Amniotic epithelial cell (primary cell): ENCODE measurements at regions not wholly inside any gene's neighbourhood (a gene's known extent, or its start where the extent isn't known, plus 50 kb on each side); places are given as distances from the start of the nearest gene placed in this dataset.

Experiments
- DNase-seq: peaks from one replicate; pipeline ENCODE4 v3.0.0-alpha.2; 2010; ENCODE audit warnings: low read depth

DNA sequence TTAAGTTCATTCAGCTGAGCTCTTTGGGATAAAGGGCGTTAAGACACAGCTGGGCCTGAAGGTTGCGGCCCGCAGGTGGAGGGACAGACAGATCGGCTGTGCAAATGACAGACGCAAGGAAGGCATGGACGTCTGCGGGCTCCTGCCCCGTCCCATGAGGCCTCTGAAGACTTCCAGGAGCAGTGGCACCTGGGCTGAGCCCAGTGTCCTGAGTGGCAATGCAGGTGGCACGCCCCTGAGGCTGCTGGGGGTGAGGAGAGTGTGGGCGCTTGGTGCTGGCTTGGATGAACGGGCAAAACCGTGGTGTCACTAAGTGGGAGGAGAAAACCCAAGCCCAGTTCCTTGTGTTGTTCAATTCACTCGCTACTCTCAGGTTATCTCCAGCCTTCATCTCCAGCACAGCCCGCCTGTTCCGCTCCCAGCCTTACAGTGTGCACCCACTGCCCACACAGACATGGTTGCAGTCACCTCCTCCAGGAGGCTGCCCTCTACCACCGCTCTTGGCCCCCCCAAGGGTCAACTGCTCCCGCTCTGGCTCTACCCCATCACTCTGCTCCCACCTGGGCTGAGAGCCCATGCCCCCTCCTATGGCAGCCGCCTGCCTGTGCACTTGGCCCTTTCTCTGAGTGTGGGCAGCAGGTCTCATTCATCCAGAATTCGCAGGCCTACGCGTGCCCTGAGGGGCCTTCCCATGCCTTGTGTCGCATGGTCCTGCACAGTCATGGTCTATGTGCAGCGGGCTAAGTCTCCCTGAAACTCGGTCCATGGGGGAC is 50.3 kb downstream of the PTGR3 start:
- no peak for DNase-seq

DNA sequence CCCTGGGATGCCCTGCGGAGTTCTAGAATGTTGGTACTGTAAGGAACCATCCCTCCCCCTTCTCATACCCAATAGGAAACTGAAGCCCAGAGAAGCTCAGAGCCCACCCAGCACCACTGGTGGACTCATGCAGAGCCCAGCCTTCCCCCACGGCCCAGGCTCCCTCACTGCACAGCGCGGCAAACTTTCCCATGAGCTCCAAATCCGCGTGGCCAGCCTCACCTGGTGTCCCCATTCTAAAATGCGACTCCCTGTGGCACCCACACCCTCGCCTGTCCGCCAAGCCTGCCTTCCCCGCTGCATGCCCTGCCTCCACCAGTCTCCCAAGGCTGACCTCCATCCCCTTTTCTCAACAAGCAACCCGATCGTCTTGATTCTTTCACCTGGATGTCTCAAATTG is 51.1 kb downstream of the PTGR3 start:
- no peak for DNase-seq

DNA sequence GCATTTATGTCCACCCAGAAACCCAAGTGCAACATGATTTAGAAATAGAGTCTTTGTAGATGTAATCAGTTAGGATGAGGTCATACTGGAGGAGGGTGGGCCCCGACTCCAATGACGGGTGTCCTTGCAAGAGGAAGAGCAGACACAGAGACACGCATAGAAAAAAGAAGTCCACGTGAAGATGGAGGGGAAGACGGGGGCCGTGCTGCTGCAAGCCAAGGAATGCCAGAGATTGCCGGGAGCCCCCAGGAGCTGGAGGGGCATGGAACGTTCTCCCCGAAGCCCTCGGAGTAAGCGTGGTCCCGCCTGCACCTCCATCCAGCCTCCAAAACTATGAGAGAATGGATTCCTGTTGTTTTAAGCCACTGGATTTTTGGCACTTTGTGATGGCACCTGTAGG is 51.6 kb downstream of the PTGR3 start:
- no peak for DNase-seq

DNA sequence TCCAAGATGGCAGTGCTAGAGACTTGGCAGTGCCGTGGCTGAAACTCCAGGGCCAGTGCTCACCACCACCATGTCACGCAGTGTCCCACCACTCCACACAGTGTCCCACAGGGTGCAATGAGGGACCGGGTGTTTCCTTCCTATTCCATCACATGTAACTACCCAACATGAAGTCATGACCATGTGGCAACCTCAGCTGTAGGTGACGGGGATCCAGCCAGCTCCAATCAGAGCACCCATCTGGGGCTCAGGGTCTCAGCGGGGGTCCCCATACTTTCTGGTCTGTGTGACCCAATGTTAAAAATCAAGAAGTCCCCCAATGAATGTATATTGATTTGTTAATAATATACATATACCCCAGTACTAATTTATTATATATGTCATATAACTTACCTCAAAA is 52.1 kb downstream of the PTGR3 start:
- DNase-seq, result no peak

DNA sequence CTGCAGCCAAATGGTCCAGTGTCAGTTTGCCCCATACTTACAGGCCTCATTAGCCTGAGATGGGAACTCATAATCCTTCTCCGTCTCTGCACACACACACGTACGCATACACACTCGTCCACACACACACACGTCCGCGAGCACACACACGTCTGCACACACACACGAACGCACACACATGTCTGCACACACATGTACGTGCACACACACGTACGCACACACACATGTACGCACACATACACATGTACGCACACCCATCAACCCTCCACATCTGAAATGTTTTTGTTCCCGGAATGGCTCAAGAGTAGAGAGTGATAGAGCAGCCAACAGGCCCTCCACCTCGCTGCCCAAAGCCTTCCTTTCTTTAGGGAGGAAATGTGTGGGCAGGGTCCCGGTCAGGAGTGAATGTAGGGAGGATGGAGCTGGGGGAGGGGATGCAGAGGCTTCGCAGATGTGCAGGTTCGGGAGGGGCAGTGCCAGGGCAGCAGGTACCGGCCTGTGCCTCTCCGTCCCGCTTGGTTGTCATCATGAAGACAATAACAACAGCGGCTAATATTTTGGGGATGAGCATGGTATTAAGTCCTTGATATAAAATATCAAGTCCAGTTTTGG is 52.7 kb downstream of the PTGR3 start:
- DNase-seq, result no peak

DNA sequence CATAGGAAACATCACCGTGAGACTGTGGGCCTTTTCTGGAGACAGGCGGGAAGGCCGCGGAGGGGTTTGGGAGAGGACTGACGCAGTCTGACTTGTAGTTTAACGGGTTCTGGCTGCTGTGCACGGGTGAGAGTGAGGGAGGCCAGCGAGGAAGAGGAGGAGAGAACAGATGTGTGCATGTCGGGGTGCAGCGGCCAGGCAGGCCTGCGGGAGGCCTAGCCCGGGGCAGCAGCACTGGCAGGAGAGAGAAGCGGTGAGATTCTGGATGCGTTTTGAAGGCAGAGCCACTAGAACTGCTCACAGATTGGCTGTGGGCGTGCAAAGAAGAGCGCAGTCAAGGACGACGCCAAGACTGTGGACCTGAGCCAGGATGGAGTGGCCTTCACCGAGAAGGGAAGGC is 53.9 kb downstream of the PTGR3 start:
- no peak for DNase-seq

DNA sequence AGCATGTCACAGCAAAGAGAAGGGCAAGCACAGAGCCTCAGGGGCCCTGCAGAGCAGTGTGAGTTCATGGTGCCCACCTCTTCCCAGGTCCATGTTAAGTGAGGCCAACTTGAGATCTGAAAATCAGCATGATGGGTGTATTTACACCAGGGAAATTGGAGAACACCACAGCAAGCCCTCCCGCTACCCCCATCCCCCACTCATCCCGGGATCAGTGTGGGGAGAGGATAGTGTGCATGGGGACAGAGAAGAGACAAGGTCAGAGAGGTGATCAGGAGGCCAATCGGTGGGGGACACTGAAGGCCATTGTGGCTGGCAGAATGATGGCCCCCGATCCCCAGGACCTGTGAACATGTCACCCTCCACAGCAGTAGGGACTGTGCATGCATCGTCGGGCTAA is 54.7 kb downstream of the PTGR3 start:
- DNase-seq, result no peak

DNA sequence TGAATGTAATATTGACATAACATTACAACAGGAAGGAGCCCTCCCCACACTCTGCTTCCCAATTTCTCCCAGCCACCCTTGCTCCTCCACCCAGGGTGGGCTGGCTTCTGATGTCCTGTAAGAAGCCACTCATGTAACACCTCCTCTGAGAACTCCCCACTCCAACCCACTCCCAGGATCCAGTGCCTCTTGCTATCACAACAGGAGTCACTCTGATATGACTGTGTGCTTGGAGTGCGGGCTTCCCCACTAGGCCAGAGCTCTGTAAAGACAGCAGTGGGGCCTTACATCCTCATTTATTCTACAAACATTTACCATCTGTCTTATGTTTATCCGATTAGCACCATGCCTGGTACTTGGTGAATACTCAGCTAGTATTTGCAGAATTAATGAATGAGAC is 65.1 kb downstream of the PTGR3 start:
- DNase-seq, result no peak

DNA sequence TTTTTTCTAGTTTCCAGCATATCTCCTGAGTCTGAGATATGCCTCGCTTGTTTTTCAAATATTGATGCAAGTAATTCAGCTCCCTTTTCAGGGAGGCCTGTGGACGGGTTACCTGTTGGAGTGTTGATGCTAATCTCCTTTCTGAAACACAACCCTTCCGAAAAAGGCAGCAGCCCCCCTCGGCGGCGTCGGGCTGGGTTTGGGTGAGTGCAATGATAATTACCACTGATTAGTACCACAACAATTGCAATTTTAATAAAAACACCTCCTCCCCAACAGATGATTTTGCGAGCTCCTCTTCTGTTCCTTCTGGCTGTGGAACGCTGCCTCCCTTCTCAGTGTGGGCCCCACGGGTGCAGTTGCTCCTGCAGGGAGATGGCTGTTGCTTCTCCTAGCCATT is 66.3 kb downstream of the PTGR3 start:
- no peak for DNase-seq

DNA sequence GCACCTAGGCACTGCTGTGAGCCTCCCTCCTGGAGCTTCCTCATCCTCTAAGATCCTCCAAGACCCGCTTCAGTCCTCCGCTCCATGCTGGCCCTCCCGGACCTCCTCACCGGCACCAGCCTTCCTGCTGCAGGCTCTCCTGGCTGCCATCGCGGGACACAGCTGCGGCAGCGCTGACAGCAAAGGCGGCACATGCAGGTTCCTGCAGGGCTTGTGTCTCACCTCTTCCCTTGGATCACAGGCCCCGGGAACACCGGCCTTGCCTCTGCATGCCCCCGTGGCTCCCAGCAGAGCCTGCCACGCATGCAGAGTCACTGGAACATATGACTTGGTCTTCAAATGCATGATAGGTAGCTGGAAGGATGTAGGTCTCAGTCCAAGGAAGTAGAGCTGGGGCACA is 67.2 kb downstream of the PTGR3 start:
- DNase-seq, result no peak

DNA sequence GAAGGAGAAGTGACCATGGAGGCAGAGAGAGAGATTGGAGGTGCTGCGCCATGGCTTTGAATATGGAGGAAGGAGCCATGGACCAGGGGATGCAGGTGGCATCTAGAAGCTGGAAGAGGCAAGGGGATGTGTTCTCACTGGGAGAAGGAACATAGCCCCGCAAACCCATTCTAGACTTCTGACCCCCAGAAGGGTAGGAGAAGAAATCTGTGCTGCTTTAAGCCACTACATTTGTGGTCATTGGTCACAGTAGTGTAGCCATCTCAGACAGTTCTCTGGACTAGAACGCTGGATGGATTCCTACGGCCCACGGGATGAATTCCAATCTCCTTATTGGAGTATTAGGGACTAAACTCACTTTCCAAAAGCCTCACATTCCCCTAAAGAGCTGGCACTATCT is 67.8 kb downstream of the PTGR3 start:
- no peak for DNase-seq

DNA sequence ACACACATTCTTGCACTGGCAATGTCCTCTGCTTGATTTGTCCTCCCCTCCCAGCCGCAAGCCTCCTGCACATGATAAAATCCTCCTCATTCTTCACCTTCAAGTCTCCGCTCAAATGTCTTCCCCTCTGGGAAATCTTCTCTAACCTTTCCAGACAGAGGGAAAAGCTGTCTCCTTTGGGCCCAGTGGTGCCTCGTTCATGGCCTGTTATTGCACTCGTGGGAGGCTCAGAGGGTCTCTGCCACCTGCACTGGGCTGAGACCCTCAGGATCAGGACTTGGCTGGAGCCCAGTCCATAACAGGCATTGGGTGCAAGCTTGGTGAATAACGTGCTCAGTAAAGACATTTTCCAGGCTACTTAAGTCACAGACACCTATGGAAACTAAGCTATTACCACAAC is 68.6 kb downstream of the PTGR3 start:
- DNase-seq, result no peak

DNA sequence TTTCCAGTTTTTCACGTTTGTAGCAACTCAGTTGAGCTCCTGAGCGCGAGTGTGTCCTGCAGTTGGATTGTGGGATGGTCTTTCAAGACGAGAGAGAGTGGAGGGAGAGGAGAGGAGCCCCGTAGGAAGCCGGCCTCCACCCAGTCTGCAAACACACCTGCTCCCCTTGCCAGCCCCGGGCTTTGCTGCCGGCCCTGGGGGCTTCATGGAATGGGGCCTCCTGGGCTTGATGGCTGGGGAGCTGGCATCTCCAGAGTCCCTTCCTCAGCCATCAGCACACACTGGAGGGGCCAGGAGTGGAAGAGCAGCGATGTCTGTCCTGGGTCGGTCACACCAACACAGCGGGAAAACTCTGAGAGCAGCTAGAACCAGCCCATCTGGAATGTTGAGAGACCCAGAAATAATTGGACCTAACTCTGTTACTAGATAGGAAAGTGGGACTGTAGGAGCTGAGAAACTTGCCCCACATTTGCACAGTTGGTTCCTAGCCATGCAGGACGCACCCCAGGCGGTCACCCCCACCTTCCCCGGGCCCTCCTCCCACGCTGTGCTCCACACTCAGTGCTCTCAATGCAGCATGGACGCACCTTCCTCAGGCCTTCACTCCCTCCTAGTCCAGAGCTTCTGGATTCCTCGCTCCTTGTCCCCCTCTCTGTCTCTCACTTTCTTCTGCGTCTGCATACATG is 69.6 kb downstream of the PTGR3 start:
- DNase-seq, result no peak

DNA sequence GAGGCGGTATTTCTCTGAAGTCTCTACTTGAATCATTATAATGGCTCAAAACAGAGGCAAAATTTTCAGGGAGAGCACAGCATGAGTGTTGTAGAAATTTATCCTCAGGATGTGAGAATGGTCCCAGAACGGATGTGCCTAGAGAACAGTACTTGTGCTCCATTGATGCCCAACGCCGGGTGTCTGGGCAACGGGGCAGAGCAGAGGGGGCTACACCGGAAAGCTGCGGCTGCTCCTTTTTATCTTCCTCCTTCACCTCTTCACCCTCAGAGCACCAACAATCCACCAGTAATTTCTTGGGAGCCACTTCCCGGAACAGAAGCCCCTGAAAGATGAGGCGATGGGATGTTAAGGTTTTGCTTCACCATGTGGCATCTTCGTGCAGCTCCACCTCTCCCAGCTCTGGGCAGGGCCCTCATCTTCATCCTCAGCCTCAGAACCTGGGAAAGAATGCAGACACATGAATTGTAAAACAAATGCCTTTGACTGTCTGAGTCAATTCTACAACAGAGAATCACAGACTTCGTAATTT is 71.5 kb downstream of the PTGR3 start:
- DNase-seq, result no peak

DNA sequence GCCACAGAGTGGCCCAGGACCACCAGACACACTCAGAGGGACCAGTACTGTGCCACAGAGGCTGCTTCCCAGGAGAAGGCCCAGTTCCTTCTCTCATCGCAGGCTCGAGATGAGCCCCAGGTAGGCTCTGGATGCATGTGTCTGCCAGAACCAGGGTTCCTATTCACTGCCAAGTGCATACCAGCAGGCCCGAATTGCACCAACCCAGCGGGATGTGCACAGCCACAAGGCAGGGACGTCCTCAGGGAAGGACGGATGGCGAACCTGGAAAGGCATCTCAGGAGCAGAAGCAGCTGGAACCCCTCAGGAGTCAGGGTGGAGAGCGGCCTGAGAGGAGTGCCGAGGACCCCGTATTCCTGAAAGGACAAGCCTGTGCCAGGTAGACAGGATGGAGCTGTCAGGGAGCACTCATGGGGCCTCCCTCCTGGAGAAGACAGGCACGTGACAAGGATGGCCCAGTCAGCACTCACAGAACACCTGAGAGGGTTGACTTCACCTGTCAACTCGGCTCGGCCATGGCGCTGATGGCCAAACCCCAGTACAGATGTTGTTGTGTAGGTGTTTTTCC is 73.7 kb downstream of the PTGR3 start:
- no peak for DNase-seq

DNA sequence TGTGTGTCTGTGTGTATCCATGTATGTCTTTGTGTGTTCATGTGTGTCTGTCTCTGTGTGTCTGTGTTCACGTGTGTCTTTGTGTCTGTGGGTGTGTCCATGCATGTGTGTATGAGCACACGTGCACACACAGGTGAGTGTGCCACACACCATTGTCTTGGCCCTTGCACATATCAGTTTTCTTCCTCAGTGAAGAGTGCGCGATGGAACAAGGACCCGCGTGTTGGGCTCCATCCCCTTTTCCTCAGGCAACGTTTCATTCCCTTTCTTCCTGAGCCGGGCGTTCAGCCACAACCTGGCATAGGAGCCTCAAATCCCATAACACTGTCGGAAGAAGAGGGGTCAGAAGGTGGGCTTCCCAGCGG is 74.3 kb downstream of the PTGR3 start:
- DNase-seq, result no peak

DNA sequence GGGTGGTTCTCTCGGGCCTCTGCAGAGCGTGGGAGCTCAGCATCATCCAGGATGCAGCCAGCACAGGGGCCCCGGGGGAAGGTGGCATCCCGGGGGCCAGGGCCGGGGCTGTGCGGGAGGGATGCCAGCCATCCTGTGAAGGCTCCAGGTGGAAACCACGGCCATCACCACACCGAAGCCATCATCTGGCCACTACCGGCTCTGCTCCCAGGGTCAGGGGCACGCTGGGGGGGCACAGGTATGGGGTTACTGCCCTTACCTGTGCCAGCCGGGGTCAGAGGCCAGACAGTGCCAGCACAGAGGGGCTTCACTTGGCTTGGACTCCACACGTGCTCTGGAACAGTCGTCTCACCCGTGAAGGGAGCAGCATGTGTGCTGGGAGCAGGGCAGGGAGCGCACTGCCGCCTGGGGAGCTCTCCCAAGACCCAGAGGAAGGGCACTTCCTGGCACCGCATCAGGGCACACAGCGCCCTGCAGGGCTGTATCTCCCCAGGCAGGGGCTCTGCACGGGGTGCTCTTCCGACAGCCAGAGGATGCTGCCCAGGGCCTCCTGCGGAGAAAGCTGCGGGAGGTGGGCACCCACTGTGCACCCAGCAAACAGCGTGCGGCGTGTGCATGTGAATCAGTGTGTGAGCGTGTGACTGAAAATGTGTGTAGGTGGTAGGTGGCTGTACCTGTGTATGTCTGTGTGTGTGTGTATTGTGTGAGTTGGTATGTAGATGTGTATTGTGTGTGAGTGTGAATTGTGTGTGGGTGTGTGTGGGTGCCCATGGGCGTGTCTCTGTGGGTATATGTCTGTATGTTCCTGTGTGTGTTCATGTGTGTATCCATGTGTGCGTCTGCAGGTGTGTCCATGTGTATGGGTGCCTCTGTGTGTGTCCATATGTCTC is 75.0 kb downstream of the PTGR3 start:
- no peak for DNase-seq

DNA sequence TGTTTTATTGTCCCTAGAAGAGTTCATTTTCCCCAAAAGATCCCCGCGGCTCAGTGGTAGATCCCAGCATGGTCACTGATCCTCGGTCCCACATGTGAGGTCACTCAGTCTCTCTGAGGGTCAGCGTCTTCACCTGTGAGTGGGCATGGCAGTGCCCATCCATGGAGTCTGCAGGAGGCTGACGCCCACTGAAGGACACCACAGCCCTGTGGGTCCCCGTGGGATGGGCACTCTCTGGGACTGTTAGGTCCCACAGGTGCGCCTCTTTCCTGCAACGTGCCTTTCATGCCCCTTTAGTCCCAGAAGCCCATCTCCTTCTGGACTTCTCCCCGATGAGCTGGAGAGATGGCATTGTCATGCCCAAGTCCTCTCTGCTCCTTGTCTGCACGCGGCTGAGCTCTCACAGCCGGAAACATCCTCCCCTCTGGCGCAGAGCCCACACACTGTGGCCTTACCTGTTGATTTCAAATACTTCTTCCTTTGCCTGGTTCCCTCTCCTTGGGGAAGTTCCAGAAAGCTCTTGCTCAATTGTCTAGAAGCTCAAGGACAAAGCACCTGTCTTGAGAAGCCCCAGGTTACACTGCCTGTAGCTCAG is 75.9 kb downstream of the PTGR3 start:
- no peak for DNase-seq

DNA sequence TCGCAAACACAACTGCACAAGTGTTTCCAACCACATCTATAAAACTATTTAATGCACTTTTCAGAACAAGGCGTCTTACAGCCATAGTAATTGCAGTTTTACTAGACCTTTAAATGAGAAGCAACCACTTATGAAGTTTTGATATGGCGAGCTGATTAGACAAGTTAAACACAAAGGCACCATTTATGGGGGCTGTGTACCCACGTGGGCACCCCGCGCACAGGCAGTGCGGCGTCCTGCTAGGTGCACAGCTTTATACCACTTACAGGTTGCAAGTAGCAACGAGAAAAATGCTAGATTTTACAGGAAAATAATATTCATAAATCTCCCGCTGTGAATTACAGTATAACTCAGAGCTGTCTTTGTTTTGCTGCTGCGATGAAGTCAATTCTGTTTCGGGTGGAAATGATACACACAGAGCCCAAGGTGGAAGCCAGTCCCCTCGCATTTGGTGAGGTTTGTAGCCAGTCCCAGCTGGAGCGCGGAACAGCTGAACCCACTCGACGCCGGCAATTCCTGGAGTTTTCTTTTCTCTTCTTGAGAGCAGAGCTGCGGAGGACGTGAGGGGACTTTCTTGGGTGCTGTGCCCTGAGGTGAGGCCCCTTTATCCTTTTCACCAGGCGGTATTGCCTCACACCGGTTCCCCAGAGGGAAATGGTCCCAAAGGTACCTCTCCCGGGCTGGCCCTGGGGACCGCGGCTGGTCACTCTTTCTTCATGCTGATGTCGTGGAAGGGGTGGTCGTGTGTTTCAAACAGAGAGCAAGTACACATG is 76.7 kb downstream of the PTGR3 start:
- DNase-seq, result no peak

DNA sequence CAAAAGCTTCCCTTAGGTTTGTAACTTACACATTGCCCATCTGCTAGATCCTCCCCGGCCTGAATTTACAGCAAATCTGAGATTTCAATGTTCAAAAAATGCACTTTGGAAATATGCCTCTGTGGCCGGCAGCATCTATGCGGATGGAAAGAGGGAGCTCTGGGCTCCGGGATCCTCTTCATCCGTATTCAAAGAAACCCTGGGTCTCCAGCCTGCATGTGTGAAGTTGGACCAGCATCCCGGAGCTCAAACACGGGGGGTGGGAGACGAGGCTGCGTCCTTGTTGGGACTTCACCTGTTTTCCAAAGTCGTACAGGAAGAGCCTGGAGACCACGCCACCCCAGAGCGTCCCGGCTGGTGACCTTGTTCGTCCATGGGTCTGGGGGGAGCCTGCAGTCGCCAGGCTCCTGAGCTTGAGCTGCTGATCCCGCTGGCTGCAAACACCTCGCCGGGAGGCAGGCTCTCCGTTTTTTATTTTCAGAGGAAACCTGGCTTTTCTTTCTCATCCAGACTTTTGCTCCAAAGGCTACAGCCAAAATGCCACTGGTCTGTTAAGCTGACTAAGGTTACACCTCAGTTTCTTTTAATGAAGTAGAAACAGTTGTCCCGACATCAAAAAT is 77.4 kb downstream of the PTGR3 start:
- DNase-seq, result no peak
